ENCODE measurements at regions not wholly inside any gene's neighbourhood (a gene's known extent, or its start where the extent isn't known, plus 50 kb on each side); places are given as distances from the start of the nearest gene placed in this dataset.

GRCh38 chr12:19030180-19030579, 99.4 kb upstream of the PLEKHA5 start (continued):
- TF ChIP-seq TAF1 (IDR thresholded peaks at IDR 0.05; ENCODE audit: low read depth, low read length) (no peak), CBX8 (IDR thresholded peaks at IDR 0.05; ENCODE audit: borderline replicate concordance, low read depth, low read length) (no peak), EZH2 (IDR thresholded peaks at IDR 0.05; ENCODE audit: low read depth, low read length, severe bottlenecking) (no peak), SUZ12 (IDR thresholded peaks at IDR 0.05; ENCODE audit: low read length) (no peak), SP4 (IDR thresholded peaks at IDR 0.05; ENCODE audit: low read length) (no peak), ZNF274 (IDR thresholded peaks at IDR 0.05; ENCODE audit: borderline replicate concordance, extremely low read depth, low read length) (no peak), ATF2 (IDR thresholded peaks at IDR 0.05; ENCODE audit: low read length) (no peak)

All from H1 (cell line).